Stomach (tissue), 4 donors: ENCODE measurements at regions not wholly inside any gene's neighbourhood (a gene's known extent, or its start where the extent isn't known, plus 50 kb on each side); places are given as distances from the start of the nearest gene placed in this dataset.

Experiments
- CTCF ChIP-seq, 7 experiments: fragments of 450-650 bp in 4 of 7; fragments of 200-600 bp in 3 of 7; sonication (generic) in 3 of 7; IDR thresholded peaks; one replicate each; pipeline ENCODE4 v1.5.1; 2016 to 2019; ENCODE audit warnings: antibody characterized with exemption in 7 of 7, control low read depth in 2 of 7, mild to moderate bottlenecking in 1 of 7
- EP300 ChIP-seq: sonication (generic); formaldehyde crosslinking; IDR thresholded peaks from one replicate; pipeline ENCODE4 v1.6.1; 2017; ENCODE audit warnings: antibody characterized with exemption
- POLR2A ChIP-seq, 4 donors: fragments of 450-650 bp; IDR thresholded peaks; one replicate each; pipeline ENCODE4 v1.6.1; 2016; ENCODE audit warnings: antibody characterized with exemption in 4 of 4, control low read depth in 2 of 4, mild to moderate bottlenecking in 1 of 4, moderate library complexity in 1 of 4
- POLR2AphosphoS5 ChIP-seq, 3 donors: sonication (generic); formaldehyde crosslinking; IDR thresholded peaks; one replicate each; pipeline ENCODE4 v1.6.1; 2016; ENCODE audit warnings: antibody characterized with exemption in 3 of 3

- TF ChIP-seq CTCF (IDR thresholded peaks at IDR 0.05): no peak
- no peak for TF ChIP-seq EP300
- no peak for TF ChIP-seq POLR2AphosphoS5 (IDR thresholded peaks at IDR 0.05)
- TF ChIP-seq POLR2A (IDR thresholded peaks at IDR 0.05): no peak
Measured at GRCh38 chr21:19937619-19938018, 1060.6 kb upstream of the NCAM2 start.
